ENCODE measurements at regions not wholly inside any gene's neighbourhood (a gene's known extent, or its start where the extent isn't known, plus 50 kb on each side); places are given as distances from the start of the nearest gene placed in this dataset.

DNA sequence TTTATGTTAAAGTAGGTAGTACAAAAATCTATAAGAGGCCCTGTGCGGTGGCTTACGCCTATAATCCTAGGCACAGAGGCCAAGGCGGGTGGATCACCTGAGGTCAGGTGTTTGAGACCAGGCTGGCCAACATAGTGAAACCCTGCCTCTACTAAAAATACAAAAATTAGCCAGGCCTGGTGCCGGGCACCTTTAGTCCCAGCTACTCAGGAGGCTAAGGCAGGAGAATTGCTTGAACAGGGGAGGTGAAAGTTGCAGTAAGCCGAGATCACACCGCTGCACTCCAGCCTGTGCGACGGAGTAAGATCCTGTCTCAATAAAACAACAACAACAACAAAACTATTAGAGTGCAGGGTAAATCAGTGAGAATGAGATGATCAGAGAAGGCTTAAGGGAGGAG, 634.5 kb downstream of the NR2F1-AS1 start:
- CTCF ChIA-PET (ENCODE audit: unreplicated experiment): no interaction called here
- no TSS peak for BruUV-seq (replicated peaks)
- no peaks in the 10 kb centered on the region for H3K9me3 ChIP-seq (ENCODE audit: low read length)
- no peaks in the 10 kb centered on the region for H3K9me2 ChIP-seq (ENCODE audit: insufficient read depth, low read length)
- no peaks in the 10 kb centered on the region for H3K79me2 ChIP-seq (ENCODE audit: insufficient read depth, low read depth, low read length)
- H3K36me3 ChIP-seq (ENCODE audit: insufficient read depth, low read length): no peaks in the 10 kb centered on the region
- POLR2A ChIA-PET: no interaction called here
- intact Hi-C loops (cut with micrococcal nuclease; ENCODE audit: unreplicated experiment): no loop called here
- no peak overlapping the region for H3K27ac ChIP-seq (ENCODE audit: low read depth, low read length, poor library complexity, severe bottlenecking)
- no peaks in the 10 kb centered on the region for H3K4me1 ChIP-seq (ENCODE audit: insufficient read depth, low read length, poor library complexity, severe bottlenecking)
- no peak overlapping the region for H3K4me2 ChIP-seq (ENCODE audit: low read length)
- no peak for TF ChIP-seq EZH2phosphoT487 (IDR thresholded peaks at IDR 0.05; ENCODE audit: borderline replicate concordance, low read depth, low read length)
- TF ChIP-seq, protein P1, sequence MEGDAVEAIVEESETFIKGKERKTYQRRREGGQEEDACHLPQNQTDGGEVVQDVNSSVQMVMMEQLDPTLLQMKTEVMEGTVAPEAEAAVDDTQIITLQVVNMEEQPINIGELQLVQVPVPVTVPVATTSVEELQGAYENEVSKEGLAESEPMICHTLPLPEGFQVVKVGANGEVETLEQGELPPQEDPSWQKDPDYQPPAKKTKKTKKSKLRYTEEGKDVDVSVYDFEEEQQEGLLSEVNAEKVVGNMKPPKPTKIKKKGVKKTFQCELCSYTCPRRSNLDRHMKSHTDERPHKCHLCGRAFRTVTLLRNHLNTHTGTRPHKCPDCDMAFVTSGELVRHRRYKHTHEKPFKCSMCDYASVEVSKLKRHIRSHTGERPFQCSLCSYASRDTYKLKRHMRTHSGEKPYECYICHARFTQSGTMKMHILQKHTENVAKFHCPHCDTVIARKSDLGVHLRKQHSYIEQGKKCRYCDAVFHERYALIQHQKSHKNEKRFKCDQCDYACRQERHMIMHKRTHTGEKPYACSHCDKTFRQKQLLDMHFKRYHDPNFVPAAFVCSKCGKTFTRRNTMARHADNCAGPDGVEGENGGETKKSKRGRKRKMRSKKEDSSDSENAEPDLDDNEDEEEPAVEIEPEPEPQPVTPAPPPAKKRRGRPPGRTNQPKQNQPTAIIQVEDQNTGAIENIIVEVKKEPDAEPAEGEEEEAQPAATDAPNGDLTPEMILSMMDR (conservative IDR thresholded peaks at IDR 0.05; ENCODE audit: low read length): no peak
- no peaks in the 10 kb centered on the region for H4K20me1 ChIP-seq (ENCODE audit: insufficient read depth, low read length)
- DNase-seq (ENCODE audit: low spot score): no peak
- H2AFZ ChIP-seq (ENCODE audit: low read length): no peak overlapping the region
- H3K4me3 ChIP-seq (ENCODE audit: low read depth, low read length, poor library complexity, severe bottlenecking): no peak overlapping the region

DNA sequence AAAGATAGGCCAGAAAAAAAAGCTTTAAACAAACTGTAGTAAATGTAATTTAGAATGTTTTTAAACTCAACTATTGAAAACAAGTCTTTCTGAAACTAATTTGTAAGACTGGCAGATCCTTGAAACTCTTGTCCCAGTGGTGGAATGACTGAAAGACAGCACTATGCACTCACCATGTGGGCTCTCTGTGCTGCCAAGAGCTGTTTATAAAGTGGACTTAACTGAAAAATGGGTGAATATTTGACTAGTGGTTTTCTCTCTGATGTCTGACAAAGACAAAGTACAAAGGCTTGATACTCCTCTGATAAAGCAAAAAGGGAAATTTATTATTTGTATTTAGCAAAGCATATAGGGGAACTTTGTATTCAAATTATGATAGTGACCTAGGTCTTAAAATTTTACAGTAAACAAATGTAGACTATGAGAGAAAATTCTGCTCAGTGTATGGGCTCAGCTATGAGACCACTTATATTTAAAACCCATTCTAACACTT, 635.4 kb downstream of the NR2F1-AS1 start:
- Histone ChIP-seq H3K4me1 (ENCODE audit: insufficient read depth, low read length, poor library complexity, severe bottlenecking) (no peaks in the 10 kb centered on the region), H3K36me3 (ENCODE audit: insufficient read depth, low read length) (no peaks in the 10 kb centered on the region), H3K9me3 (ENCODE audit: low read length) (no peaks in the 10 kb centered on the region), H3K9me2 (ENCODE audit: insufficient read depth, low read length) (no peaks in the 10 kb centered on the region), H3K4me3 (ENCODE audit: low read depth, low read length, poor library complexity, severe bottlenecking) (no peak overlapping the region), H4K20me1 (ENCODE audit: insufficient read depth, low read length) (no peaks in the 10 kb centered on the region), H3K27ac (ENCODE audit: low read depth, low read length, poor library complexity, severe bottlenecking) (no peak overlapping the region), H2AFZ (ENCODE audit: low read length) (no peak overlapping the region), H3K79me2 (ENCODE audit: insufficient read depth, low read depth, low read length) (no peaks in the 10 kb centered on the region), H3K4me2 (ENCODE audit: low read length) (no peak overlapping the region)
- DNase-seq (ENCODE audit: low spot score): no peak
- TF ChIP-seq, protein P1 (conservative IDR thresholded peaks at IDR 0.05; ENCODE audit: low read length): no peak
- TF ChIP-seq EZH2phosphoT487 (IDR thresholded peaks at IDR 0.05; ENCODE audit: borderline replicate concordance, low read depth, low read length): no peak
- ChIA-PET POLR2A (interaction anchor here (0.7 to 1.8 kb wide), 2 partner anchors 11 kb away, joined by 3 to 4 read pairs; no protein-coding TSS in a partner anchor), CTCF (ENCODE audit: unreplicated experiment) (no interaction called here)
- no TSS peak for BruUV-seq (replicated peaks)
- intact Hi-C loops (cut with micrococcal nuclease; ENCODE audit: unreplicated experiment): no loop called here

DNA sequence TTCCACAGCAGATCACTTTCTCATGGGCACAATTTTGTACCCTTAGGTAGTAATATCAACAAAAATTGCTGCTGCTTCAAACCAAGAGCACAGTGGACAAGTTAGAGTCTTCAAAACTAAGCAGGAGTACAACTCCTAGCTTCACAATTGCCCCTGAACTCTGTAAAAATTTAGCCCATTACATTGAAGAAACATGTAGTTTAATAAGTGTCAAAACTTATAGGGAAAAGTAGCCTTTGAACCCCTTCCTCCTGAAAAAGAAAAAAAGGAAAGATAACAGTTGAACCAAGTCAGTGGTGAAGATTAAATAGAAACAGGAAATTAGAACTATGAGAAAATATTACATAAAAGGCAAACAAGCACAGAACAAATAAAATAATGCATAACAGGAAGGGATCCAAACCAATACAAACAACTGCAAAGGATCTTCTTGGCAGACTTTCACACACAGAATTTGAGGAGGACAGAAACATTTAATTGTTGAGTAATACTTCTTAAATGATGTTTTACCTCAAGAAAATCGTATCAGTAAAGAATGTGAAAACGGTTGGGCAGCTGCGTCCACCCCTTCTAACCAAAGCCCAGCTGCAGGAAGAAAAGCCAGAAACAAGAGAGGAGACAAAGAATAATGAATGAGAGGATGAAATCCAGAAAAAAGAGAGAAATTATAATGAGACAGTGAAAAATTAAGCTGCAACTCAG, 636.0 kb downstream of the NR2F1-AS1 start:
- no TSS peak for BruUV-seq (replicated peaks)
- H3K4me3 ChIP-seq (ENCODE audit: low read depth, low read length, poor library complexity, severe bottlenecking): no peak overlapping the region
- H3K4me1 ChIP-seq (ENCODE audit: insufficient read depth, low read length, poor library complexity, severe bottlenecking): no peaks in the 10 kb centered on the region
- no peak overlapping the region for H2AFZ ChIP-seq (ENCODE audit: low read length)
- H3K27ac ChIP-seq (ENCODE audit: low read depth, low read length, poor library complexity, severe bottlenecking): no peak overlapping the region
- H3K36me3 ChIP-seq (ENCODE audit: insufficient read depth, low read length): no peaks in the 10 kb centered on the region
- ChIA-PET CTCF (ENCODE audit: unreplicated experiment) (no interaction called here), POLR2A (interaction anchor here (0.7 to 1.8 kb wide), 3 partner anchors 11 to 26 kb away, joined by 3 to 4 read pairs (median 3); no protein-coding TSS in a partner anchor)
- H3K79me2 ChIP-seq (ENCODE audit: insufficient read depth, low read depth, low read length): no peaks in the 10 kb centered on the region
- DNase-seq (ENCODE audit: low spot score): no peak
- intact Hi-C loops (cut with micrococcal nuclease; ENCODE audit: unreplicated experiment): no loop called here
- TF ChIP-seq, protein P1 (conservative IDR thresholded peaks at IDR 0.05; ENCODE audit: low read length): no peak
- no peak for TF ChIP-seq EZH2phosphoT487 (IDR thresholded peaks at IDR 0.05; ENCODE audit: borderline replicate concordance, low read depth, low read length)
- H4K20me1 ChIP-seq (ENCODE audit: insufficient read depth, low read length): no peaks in the 10 kb centered on the region
- no peak overlapping the region for H3K4me2 ChIP-seq (ENCODE audit: low read length)
- no peaks in the 10 kb centered on the region for H3K9me2 ChIP-seq (ENCODE audit: insufficient read depth, low read length)
- no peaks in the 10 kb centered on the region for H3K9me3 ChIP-seq (ENCODE audit: low read length)

Data from OCI-LY7 (cell line).